ENCODE measurements at regions not wholly inside any gene's neighbourhood (a gene's known extent, or its start where the extent isn't known, plus 50 kb on each side); places are given as distances from the start of the nearest gene placed in this dataset.

- dilution Hi-C loops (cut with MboI; ENCODE audit: extremely low pct_ligation_motif_present, low sequenced_read_pairs): no loop called here
- TF ChIP-seq EZH2 (IDR thresholded peaks at IDR 0.05; ENCODE audit: borderline replicate concordance, low read depth, low read length, severe bottlenecking) (no peak), JUN (IDR thresholded peaks at IDR 0.05; ENCODE audit: borderline replicate concordance, insufficient read depth, insufficient read length, low read depth) (no peak), MYC (IDR thresholded peaks at IDR 0.05; ENCODE audit: low read depth, low read length) (no peak), CTCF (IDR thresholded peaks at IDR 0.05; ENCODE audit: extremely low read depth in 1 of 2, insufficient read depth in 1 of 2, low read depth in 1 of 2, low read length in 2 of 2) (no peak), POLR2A (IDR thresholded peaks at IDR 0.05; ENCODE audit: low read depth, low read length) (no peak), MAX (IDR thresholded peaks at IDR 0.05; ENCODE audit: insufficient read depth, insufficient read length) (no peak), POLR2AphosphoS5 (IDR thresholded peaks at IDR 0.05; ENCODE audit: insufficient read depth, low read depth, low read length) (no peak), FOS (IDR thresholded peaks at IDR 0.05; ENCODE audit: borderline replicate concordance, insufficient read depth, low read length) (no peak), GATA2 (IDR thresholded peaks at IDR 0.05; ENCODE audit: insufficient read depth, insufficient read length, low read depth, low read length) (no peak)
Measured at GRCh38 chrY:12289415-12289814, 411.6 kb upstream of the USP9Y start.

More at GRCh38 chrY:12289415-12289814, 411.6 kb upstream of the USP9Y start:
- DNase-seq (ENCODE audit: low read depth, low spot score) (no peak), FAIRE-seq (no peak)
- H3K4me1 ChIP-seq (ENCODE audit: control insufficient read depth, extremely low read depth, insufficient read depth, low read length): no peaks in the 10 kb centered on the region
- no peak overlapping the region for H3K4me2 ChIP-seq (ENCODE audit: insufficient read depth, low read length)
- H2AFZ ChIP-seq (ENCODE audit: low read depth, low read length): no peak overlapping the region
- H3K9ac ChIP-seq (replicated peaks; ENCODE audit: extremely low read depth, insufficient read depth, low read length): no peak overlapping the region
- intact Hi-C loops (cut with micrococcal nuclease): no loop called here
- H3K4me3 ChIP-seq (replicated peaks in 1 of 3; ENCODE audit: insufficient read depth in 1 of 3, low read depth in 1 of 3, low read length in 3 of 3): no peak overlapping the region
- no peaks in the 10 kb centered on the region for H3K36me3 ChIP-seq (ENCODE audit: control insufficient read depth in 2 of 2, extremely low read depth in 1 of 2, insufficient read depth in 2 of 2, low read length in 2 of 2)
- ChIA-PET POLR2A (no interaction called here), CTCF (no interaction called here)
- BruUV-seq (replicated peaks): no TSS peak
- H3K27me3 ChIP-seq (ENCODE audit: control insufficient read depth in 2 of 2, insufficient read depth in 2 of 2, low read length in 2 of 2): no peaks in the 10 kb centered on the region
- H3K9me1 ChIP-seq (replicated peaks; ENCODE audit: control insufficient read depth, extremely low read depth, insufficient read depth, low read length): no peaks in the 10 kb centered on the region
- no peak overlapping the region for H3K27ac ChIP-seq (ENCODE audit: insufficient read depth, low read depth, low read length)
- H3K9me3 ChIP-seq (replicated peaks; ENCODE audit: control insufficient read depth, insufficient read depth, low read length): no peaks in the 10 kb centered on the region
- no peaks in the 10 kb centered on the region for H3K79me2 ChIP-seq (ENCODE audit: control insufficient read depth, insufficient read depth, low read length)
- H4K20me1 ChIP-seq (replicated peaks; ENCODE audit: control insufficient read depth, extremely low read depth, insufficient read depth, low read length): no peaks in the 10 kb centered on the region

Measured in endothelial cell of umbilical vein (primary cell).